Epithelial cell of proximal tubule (primary cell): ENCODE measurements at regions not wholly inside any gene's neighbourhood (a gene's known extent, or its start where the extent isn't known, plus 50 kb on each side); places are given as distances from the start of the nearest gene placed in this dataset.

Source experiments
- DNase-seq: peaks from one replicate; pipeline ENCODE4 v3.0.0-alpha.2; 2011; ENCODE audit warnings: low read depth
- H3K4me3 ChIP-seq: 2 replicates; pipeline ENCODE4 v1.5.1; 2011; ENCODE audit warnings: low read depth, mild to moderate bottlenecking, low read length
- TF ChIP-seq, protein P1 (sequence below): conservative IDR thresholded peaks from 2 replicates; pipeline ENCODE4 v1.5.1; 2012; ENCODE audit warnings: low read depth, mild to moderate bottlenecking, low read length

DNA sequence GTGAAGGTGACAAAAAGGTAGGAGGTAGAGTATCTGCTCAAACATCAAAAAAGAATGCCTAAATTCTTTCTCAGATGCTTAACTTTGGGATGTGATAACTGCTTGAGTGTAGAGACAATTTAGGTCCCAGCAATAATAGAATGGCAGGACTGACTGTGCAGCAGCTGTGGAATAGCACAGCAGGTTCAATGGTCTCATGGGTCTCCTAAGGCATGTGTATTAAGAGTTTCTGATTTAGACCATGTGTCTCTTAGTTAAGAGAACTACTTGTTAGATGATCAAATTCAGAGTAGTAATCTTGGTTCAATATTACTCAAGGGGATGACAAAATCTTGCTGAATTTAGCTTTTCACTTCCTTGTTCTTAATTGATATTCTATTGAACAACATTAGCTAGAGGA, 72.0 kb downstream of the ALX1 start:
- TF ChIP-seq, protein P1, sequence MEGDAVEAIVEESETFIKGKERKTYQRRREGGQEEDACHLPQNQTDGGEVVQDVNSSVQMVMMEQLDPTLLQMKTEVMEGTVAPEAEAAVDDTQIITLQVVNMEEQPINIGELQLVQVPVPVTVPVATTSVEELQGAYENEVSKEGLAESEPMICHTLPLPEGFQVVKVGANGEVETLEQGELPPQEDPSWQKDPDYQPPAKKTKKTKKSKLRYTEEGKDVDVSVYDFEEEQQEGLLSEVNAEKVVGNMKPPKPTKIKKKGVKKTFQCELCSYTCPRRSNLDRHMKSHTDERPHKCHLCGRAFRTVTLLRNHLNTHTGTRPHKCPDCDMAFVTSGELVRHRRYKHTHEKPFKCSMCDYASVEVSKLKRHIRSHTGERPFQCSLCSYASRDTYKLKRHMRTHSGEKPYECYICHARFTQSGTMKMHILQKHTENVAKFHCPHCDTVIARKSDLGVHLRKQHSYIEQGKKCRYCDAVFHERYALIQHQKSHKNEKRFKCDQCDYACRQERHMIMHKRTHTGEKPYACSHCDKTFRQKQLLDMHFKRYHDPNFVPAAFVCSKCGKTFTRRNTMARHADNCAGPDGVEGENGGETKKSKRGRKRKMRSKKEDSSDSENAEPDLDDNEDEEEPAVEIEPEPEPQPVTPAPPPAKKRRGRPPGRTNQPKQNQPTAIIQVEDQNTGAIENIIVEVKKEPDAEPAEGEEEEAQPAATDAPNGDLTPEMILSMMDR: no peak
- no peak overlapping the region for H3K4me3 ChIP-seq
- DNase-seq: no peak

- TF ChIP-seq, protein P1: no peak
- H3K4me3 ChIP-seq: no peak overlapping the region
- no peak for DNase-seq
These were observed 76.8 kb downstream of the ALX1 start for GRCh38 chr12:85356596-85357385.

- TF ChIP-seq, protein P1: no peak
- H3K4me3 ChIP-seq: no peak overlapping the region
- DNase-seq: no peak
These were observed 77.6 kb downstream of the ALX1 start for GRCh38 chr12:85357609-85358008.

DNA sequence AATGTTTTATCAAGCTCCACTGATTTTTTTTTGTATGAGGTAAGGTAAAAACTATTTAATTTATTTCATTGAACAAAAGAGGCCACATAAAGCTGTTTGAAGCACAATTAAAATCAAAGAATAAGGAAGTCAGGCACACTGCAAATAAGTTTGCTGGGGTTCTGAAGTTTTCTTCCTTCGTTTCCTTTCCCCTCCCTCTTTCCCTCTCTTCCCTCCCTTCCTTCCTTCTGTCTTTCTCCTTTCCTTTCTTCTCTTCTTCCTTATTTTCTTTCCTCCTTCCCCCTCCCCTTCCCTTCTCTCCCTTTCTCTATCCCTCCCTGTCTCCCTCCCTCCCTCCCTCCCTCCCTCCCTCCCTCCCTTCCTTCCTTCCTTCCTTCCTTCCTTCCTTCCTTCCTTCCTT, 78.7 kb downstream of the ALX1 start:
- no peak overlapping the region for H3K4me3 ChIP-seq
- DNase-seq: no peak
- TF ChIP-seq, protein P1: no peak

GRCh38 chr12:85363382-85364190, 83.6 kb downstream of the ALX1 start:
- DNase-seq: no peak
- TF ChIP-seq, protein P1: no peak

DNA sequence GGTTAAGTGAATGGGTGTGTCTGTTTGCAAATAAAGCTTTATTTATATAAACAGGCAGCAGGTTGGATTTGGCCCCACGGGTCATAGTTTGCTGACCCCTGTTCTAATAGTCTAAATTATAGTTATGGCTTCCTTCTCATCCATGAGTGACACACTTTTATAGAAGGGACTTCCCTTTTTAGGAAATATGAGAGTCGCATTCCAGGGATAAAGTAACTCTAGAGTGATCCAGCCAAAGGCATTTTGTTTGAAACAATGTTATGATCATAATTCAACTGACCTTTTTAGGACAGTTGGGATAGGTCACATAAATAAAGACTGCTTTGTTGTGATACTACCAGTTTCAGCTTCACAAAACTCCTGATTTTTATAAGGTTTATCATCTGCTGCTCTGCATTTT, 87.9 kb downstream of the ALX1 start:
- H3K4me3 ChIP-seq: no peak overlapping the region
- DNase-seq: no peak
- TF ChIP-seq, protein P1: no peak

More at GRCh38 chr12:85363382-85364190, 83.6 kb downstream of the ALX1 start:
- no peak overlapping the region for H3K4me3 ChIP-seq
